Stomach (tissue), 4 donors: ENCODE measurements at regions not wholly inside any gene's neighbourhood (a gene's known extent, or its start where the extent isn't known, plus 50 kb on each side); places are given as distances from the start of the nearest gene placed in this dataset.

Experiments used
- CTCF ChIP-seq, 7 experiments: fragments of 450-650 bp in 4 of 7; fragments of 200-600 bp in 3 of 7; sonication (generic) in 3 of 7; IDR thresholded peaks; one replicate each; pipeline ENCODE4 v1.5.1; 2016 to 2019; ENCODE audit warnings: antibody characterized with exemption in 7 of 7, control low read depth in 2 of 7, mild to moderate bottlenecking in 1 of 7
- EP300 ChIP-seq: sonication (generic); formaldehyde crosslinking; IDR thresholded peaks from one replicate; pipeline ENCODE4 v1.6.1; 2017; ENCODE audit warnings: antibody characterized with exemption
- POLR2A ChIP-seq, 4 donors: fragments of 450-650 bp; IDR thresholded peaks; one replicate each; pipeline ENCODE4 v1.6.1; 2016; ENCODE audit warnings: antibody characterized with exemption in 4 of 4, control low read depth in 2 of 4, mild to moderate bottlenecking in 1 of 4, moderate library complexity in 1 of 4
- POLR2AphosphoS5 ChIP-seq, 3 donors: sonication (generic); formaldehyde crosslinking; IDR thresholded peaks; one replicate each; pipeline ENCODE4 v1.6.1; 2016; ENCODE audit warnings: antibody characterized with exemption in 3 of 3

GRCh38 chr3:153652076-153652475, 469.1 kb upstream of the ARHGEF26 start:
- TF ChIP-seq POLR2A (IDR thresholded peaks at IDR 0.05) (no peak), CTCF (IDR thresholded peaks at IDR 0.05) (no peak), POLR2AphosphoS5 (IDR thresholded peaks at IDR 0.05) (no peak), EP300 (no peak)
